A673 (cell line): ENCODE measurements at regions not wholly inside any gene's neighbourhood (a gene's known extent, or its start where the extent isn't known, plus 50 kb on each side); places are given as distances from the start of the nearest gene placed in this dataset.

Source experiments
- EZH2 ChIP-seq: fragments of 200-600 bp; sonication (generic); IDR thresholded peaks from 2 replicates; pipeline ENCODE4 v1.6.1; 2017; ENCODE audit warnings: borderline replicate concordance, low read depth, mild to moderate bottlenecking, mixed read lengths, antibody characterized with exemption, low read length; ENCODE audit not compliant: poor library complexity, severe bottlenecking
- TF ChIP-seq, protein P1 (sequence below): fragments of 300-800, 200-600 bp; sonication (generic); conservative IDR thresholded peaks from 2 replicates; pipeline ENCODE4 v1.5.1; 2017; ENCODE audit warnings: low read depth, mild to moderate bottlenecking, antibody characterized with exemption, low read length, moderate library complexity, mixed read lengths

DNA sequence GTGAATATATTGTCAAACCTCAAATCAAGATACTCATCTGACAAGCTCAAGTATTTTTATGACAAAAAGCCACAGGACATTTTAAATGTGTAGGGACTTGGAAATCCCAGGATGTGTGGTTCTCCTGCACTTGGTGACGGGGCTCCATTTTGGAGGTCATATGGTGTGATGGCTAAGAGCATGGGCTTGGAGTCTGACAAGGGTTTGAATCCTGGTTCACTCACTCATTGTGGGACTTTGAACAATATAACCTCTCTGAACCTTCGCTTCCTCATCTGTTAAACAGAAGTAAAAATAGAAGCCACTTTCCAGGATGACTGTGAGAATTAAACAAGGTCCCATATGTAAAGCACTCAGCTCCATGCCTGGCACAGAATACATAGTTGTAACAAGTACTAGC lies 99.6 kb downstream of the SMIM20 start:
- TF ChIP-seq, protein P1, sequence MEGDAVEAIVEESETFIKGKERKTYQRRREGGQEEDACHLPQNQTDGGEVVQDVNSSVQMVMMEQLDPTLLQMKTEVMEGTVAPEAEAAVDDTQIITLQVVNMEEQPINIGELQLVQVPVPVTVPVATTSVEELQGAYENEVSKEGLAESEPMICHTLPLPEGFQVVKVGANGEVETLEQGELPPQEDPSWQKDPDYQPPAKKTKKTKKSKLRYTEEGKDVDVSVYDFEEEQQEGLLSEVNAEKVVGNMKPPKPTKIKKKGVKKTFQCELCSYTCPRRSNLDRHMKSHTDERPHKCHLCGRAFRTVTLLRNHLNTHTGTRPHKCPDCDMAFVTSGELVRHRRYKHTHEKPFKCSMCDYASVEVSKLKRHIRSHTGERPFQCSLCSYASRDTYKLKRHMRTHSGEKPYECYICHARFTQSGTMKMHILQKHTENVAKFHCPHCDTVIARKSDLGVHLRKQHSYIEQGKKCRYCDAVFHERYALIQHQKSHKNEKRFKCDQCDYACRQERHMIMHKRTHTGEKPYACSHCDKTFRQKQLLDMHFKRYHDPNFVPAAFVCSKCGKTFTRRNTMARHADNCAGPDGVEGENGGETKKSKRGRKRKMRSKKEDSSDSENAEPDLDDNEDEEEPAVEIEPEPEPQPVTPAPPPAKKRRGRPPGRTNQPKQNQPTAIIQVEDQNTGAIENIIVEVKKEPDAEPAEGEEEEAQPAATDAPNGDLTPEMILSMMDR: no peak
- no peak for TF ChIP-seq EZH2
